ENCODE measurements at regions not wholly inside any gene's neighbourhood (a gene's known extent, or its start where the extent isn't known, plus 50 kb on each side); places are given as distances from the start of the nearest gene placed in this dataset.

DNA sequence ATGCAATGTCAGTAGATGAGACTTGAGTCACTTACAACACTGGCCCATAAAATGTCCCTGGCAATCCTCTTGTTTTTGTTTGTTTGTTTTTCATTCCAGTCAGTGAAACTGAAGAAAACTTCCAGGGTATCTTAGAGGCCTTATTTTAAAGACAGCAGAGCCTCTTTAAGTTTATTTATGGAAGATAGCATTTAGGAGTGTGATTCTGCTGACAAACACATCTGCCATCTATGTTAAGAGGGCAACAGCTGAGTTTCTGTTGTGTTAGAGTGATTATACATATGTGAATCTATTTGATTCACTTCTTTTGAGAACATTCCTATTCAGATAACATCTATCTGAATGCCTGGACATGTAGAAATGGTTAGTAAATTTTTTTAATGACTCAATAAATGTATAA is 812.6 kb downstream of the TENT5A start (continued):
- TF ChIP-seq, protein P1, sequence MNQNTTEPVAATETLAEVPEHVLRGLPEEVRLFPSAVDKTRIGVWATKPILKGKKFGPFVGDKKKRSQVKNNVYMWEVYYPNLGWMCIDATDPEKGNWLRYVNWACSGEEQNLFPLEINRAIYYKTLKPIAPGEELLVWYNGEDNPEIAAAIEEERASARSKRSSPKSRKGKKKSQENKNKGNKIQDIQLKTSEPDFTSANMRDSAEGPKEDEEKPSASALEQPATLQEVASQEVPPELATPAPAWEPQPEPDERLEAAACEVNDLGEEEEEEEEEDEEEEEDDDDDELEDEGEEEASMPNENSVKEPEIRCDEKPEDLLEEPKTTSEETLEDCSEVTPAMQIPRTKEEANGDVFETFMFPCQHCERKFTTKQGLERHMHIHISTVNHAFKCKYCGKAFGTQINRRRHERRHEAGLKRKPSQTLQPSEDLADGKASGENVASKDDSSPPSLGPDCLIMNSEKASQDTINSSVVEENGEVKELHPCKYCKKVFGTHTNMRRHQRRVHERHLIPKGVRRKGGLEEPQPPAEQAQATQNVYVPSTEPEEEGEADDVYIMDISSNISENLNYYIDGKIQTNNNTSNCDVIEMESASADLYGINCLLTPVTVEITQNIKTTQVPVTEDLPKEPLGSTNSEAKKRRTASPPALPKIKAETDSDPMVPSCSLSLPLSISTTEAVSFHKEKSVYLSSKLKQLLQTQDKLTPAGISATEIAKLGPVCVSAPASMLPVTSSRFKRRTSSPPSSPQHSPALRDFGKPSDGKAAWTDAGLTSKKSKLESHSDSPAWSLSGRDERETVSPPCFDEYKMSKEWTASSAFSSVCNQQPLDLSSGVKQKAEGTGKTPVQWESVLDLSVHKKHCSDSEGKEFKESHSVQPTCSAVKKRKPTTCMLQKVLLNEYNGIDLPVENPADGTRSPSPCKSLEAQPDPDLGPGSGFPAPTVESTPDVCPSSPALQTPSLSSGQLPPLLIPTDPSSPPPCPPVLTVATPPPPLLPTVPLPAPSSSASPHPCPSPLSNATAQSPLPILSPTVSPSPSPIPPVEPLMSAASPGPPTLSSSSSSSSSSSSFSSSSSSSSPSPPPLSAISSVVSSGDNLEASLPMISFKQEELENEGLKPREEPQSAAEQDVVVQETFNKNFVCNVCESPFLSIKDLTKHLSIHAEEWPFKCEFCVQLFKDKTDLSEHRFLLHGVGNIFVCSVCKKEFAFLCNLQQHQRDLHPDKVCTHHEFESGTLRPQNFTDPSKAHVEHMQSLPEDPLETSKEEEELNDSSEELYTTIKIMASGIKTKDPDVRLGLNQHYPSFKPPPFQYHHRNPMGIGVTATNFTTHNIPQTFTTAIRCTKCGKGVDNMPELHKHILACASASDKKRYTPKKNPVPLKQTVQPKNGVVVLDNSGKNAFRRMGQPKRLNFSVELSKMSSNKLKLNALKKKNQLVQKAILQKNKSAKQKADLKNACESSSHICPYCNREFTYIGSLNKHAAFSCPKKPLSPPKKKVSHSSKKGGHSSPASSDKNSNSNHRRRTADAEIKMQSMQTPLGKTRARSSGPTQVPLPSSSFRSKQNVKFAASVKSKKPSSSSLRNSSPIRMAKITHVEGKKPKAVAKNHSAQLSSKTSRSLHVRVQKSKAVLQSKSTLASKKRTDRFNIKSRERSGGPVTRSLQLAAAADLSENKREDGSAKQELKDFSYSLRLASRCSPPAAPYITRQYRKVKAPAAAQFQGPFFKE (tag by site-specific recombination; IDR thresholded peaks at IDR 0.05; ENCODE audit: borderline replicate concordance), result no peak
- no peak for TF ChIP-seq ZNF596 (tag by site-specific recombination; IDR thresholded peaks at IDR 0.05)
- no peak for TF ChIP-seq ZNF302 (tag by site-specific recombination; IDR thresholded peaks at IDR 0.05; ENCODE audit: low read depth)
- TF ChIP-seq ZNF23 (tag by site-specific recombination; IDR thresholded peaks at IDR 0.05; ENCODE audit: borderline replicate concordance), result no peak
- no peak for TF ChIP-seq SETDB1 (IDR thresholded peaks at IDR 0.05; ENCODE audit: insufficient read length, low read length)
- no peak for TF ChIP-seq ZNF214 (tag by site-specific recombination; IDR thresholded peaks at IDR 0.05; ENCODE audit: borderline replicate concordance)
- no peak for TF ChIP-seq ZSCAN30 (tag by site-specific recombination; IDR thresholded peaks at IDR 0.05)
- TF ChIP-seq ZNF350 (tag by site-specific recombination; IDR thresholded peaks at IDR 0.05), result no peak
- TF ChIP-seq ZNF132 (tag by site-specific recombination; IDR thresholded peaks at IDR 0.05; ENCODE audit: borderline replicate concordance), result no peak
- TF ChIP-seq ZNF785 (tag by site-specific recombination; IDR thresholded peaks at IDR 0.05), result no peak

DNA sequence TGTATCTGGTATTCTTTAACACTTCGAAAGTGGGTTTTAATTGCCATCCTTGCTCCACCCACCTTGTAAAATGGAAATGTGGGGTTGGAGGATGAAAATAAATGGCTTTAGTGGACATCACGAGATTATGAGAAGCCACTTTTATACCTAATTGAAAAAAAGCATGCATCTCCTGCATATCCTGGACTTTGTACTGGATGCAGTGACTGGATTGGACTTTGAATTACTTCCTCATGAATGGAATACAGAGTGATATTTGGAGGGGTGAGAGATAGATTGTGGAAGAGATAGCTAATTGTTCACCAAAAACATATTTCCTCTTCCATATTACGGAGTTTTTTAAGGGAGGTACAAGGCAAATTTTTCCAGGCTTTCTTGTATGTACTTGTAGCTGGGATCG is 813.0 kb downstream of the TENT5A start:
- ChIA-PET CTCF (no interaction called here), POLR2A (no interaction called here)
- no peak overlapping the region for H3K27ac ChIP-seq (ENCODE audit: extremely low read depth, low read depth, low read length)
- H3K9me3 ChIP-seq (ENCODE audit: control insufficient read depth, insufficient read depth, low read depth, low read length), result no peaks in the 10 kb centered on the region
- H3K4me3 ChIP-seq (ENCODE audit: low read depth, low read length), result no peak overlapping the region
- no peaks in the 10 kb centered on the region for H3K4me1 ChIP-seq (ENCODE audit: control insufficient read depth, insufficient read depth, low read length)
- no peaks in the 10 kb centered on the region for H3K36me3 ChIP-seq (ENCODE audit: control insufficient read depth in 2 of 2, insufficient read depth in 1 of 2, low read length in 2 of 2)
- no peak for TF ChIP-seq RBAK (tag by site-specific recombination; IDR thresholded peaks at IDR 0.05)
- TF ChIP-seq, protein P2, sequence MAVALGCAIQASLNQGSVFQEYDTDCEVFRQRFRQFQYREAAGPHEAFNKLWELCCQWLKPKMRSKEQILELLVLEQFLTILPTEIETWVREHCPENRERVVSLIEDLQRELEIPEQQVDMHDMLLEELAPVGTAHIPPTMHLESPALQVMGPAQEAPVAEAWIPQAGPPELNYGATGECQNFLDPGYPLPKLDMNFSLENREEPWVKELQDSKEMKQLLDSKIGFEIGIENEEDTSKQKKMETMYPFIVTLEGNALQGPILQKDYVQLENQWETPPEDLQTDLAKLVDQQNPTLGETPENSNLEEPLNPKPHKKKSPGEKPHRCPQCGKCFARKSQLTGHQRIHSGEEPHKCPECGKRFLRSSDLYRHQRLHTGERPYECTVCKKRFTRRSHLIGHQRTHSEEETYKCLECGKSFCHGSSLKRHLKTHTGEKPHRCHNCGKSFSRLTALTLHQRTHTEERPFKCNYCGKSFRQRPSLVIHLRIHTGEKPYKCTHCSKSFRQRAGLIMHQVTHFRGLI (tag by site-specific recombination; IDR thresholded peaks at IDR 0.05), result no peak
- TF ChIP-seq HOXD13 (CRISPR knock-in tag; IDR thresholded peaks at IDR 0.05; ENCODE audit: borderline replicate concordance), result no peak
- TF ChIP-seq ZNF37A (tag by site-specific recombination; IDR thresholded peaks at IDR 0.05), result no peak
- TF ChIP-seq, protein P3, sequence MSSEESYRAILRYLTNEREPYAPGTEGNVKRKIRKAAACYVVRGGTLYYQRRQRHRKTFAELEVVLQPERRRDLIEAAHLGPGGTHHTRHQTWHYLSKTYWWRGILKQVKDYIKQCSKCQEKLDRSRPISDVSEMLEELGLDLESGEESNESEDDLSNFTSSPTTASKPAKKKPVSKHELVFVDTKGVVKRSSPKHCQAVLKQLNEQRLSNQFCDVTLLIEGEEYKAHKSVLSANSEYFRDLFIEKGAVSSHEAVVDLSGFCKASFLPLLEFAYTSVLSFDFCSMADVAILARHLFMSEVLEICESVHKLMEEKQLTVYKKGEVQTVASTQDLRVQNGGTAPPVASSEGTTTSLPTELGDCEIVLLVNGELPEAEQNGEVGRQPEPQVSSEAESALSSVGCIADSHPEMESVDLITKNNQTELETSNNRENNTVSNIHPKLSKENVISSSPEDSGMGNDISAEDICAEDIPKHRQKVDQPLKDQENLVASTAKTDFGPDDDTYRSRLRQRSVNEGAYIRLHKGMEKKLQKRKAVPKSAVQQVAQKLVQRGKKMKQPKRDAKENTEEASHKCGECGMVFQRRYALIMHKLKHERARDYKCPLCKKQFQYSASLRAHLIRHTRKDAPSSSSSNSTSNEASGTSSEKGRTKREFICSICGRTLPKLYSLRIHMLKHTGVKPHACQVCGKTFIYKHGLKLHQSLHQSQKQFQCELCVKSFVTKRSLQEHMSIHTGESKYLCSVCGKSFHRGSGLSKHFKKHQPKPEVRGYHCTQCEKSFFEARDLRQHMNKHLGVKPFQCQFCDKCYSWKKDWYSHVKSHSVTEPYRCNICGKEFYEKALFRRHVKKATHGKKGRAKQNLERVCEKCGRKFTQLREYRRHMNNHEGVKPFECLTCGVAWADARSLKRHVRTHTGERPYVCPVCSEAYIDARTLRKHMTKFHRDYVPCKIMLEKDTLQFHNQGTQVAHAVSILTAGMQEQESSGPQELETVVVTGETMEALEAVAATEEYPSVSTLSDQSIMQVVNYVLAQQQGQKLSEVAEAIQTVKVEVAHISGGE (tag by site-specific recombination; conservative IDR thresholded peaks at IDR 0.05; ENCODE audit: low read depth), result no peak
- TF ChIP-seq, protein P4, sequence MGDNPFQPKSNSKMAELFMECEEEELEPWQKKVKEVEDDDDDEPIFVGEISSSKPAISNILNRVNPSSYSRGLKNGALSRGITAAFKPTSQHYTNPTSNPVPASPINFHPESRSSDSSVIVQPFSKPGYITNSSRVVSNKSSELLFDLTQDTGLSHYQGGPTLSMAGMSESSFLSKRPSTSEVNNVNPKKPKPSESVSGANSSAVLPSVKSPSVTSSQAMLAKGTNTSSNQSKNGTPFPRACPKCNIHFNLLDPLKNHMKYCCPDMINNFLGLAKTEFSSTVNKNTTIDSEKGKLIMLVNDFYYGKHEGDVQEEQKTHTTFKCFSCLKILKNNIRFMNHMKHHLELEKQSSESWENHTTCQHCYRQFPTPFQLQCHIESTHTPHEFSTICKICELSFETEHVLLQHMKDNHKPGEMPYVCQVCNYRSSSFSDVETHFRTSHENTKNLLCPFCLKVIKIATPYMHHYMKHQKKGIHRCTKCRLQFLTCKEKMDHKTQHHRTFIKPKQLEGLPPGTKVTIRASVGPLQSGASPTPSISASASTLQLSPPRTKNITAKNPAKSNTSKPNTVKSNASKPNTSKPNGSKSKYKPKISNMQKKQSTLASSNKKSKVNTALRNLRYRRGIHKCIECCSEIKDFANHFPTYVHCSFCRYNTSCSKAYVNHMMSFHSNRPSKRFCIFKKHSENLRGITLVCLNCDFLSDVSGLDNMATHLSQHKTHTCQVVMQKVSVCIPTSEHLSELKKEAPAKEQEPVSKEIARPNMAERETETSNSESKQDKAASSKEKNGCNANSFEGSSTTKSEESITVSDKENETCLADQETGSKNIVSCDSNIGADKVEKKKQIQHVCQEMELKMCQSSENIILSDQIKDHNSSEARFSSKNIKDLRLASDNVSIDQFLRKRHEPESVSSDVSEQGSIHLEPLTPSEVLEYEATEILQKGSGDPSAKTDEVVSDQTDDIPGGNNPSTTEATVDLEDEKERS (tag by site-specific recombination; IDR thresholded peaks at IDR 0.05), result no peak
- TF ChIP-seq OVOL3 (tag by site-specific recombination; IDR thresholded peaks at IDR 0.05), result no peak
- TF ChIP-seq KLF9 (tag by site-specific recombination; IDR thresholded peaks at IDR 0.05; ENCODE audit: low read depth), result no peak
- TF ChIP-seq, protein P5, sequence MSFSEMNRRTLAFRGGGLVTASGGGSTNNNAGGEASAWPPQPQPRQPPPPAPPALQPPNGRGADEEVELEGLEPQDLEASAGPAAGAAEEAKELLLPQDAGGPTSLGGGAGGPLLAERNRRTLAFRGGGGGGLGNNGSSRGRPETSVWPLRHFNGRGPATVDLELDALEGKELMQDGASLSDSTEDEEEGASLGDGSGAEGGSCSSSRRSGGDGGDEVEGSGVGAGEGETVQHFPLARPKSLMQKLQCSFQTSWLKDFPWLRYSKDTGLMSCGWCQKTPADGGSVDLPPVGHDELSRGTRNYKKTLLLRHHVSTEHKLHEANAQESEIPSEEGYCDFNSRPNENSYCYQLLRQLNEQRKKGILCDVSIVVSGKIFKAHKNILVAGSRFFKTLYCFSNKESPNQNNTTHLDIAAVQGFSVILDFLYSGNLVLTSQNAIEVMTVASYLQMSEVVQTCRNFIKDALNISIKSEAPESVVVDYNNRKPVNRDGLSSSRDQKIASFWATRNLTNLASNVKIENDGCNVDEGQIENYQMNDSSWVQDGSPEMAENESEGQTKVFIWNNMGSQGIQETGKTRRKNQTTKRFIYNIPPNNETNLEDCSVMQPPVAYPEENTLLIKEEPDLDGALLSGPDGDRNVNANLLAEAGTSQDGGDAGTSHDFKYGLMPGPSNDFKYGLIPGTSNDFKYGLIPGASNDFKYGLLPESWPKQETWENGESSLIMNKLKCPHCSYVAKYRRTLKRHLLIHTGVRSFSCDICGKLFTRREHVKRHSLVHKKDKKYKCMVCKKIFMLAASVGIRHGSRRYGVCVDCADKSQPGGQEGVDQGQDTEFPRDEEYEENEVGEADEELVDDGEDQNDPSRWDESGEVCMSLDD (tag by site-specific recombination; IDR thresholded peaks at IDR 0.05), result no peak
- no peak for TF ChIP-seq IKZF3 (tag by site-specific recombination; IDR thresholded peaks at IDR 0.05)
- no peak for TF ChIP-seq SP3 (tag by site-specific recombination; IDR thresholded peaks at IDR 0.05)
